Gastrocnemius medialis (tissue), 4 donors: ENCODE measurements at regions not wholly inside any gene's neighbourhood (a gene's known extent, or its start where the extent isn't known, plus 50 kb on each side); places are given as distances from the start of the nearest gene placed in this dataset.

ENCODE experiments used
- CTCF ChIP-seq, 5 experiments: fragments of 450-650 bp in 3 of 5; fragments of 200-600 bp in 2 of 5; sonication (generic) in 2 of 5; IDR thresholded peaks in 4 of 5; conservative IDR thresholded peaks in 1 of 5; 1 replicate in 4 of 5; 2 replicates in 1 of 5; pipeline ENCODE4 v1.5.1; 2016 to 2019; ENCODE audit warnings: antibody characterized with exemption in 5 of 5, mild to moderate bottlenecking in 3 of 5, moderate library complexity in 3 of 5
- POLR2A ChIP-seq, 2 donors: fragments of 450-650 bp; IDR thresholded peaks; one replicate each; pipeline ENCODE4 v1.6.1; 2017; ENCODE audit warnings: antibody characterized with exemption in 2 of 2, mild to moderate bottlenecking in 2 of 2, moderate library complexity in 2 of 2

DNA sequence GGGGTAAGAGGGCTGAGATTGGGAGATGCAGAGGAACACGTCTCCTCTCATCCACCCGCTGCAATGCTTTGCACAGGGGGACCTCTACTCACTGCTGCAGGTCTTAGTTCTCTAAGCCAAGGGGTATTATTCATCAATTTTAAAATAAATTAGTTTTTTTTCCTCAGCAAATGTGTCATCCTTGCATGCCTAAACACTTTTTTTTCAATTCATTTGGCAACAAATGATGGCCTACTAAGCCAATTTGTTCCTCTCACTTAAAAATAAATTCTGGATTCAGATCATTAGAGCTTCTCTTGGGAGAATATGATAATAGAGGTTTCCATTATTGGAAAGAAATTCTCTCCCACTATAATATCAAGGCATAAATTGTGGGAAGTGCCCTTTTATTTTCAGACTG, 338.3 kb downstream of the IRX1 start:
- TF ChIP-seq CTCF (IDR thresholded peaks at IDR 0.05 in 4 of 5, conservative IDR thresholded peaks at IDR 0.05 in 1 of 5): no peak
- no peak for TF ChIP-seq POLR2A (IDR thresholded peaks at IDR 0.05)
